Heart left ventricle (tissue), 13 donors: ENCODE measurements at regions not wholly inside any gene's neighbourhood (a gene's known extent, or its start where the extent isn't known, plus 50 kb on each side); places are given as distances from the start of the nearest gene placed in this dataset.
"Not testable (repeated sequence)": the region's sequence is repeated elsewhere in the genome, so short reads cannot be mapped to it uniquely, and the experiment has no call there.

Experiments used
- POLR2A ChIP-seq, 2 donors: fragments of 450-650 bp; IDR thresholded peaks; one replicate each; pipeline ENCODE4 v1.6.1; 2017; ENCODE audit warnings: antibody characterized with exemption in 2 of 2, mild to moderate bottlenecking in 2 of 2, moderate library complexity in 2 of 2
- TF ChIP-seq, protein P1 (sequence below), 12 donors: fragments of 200-600 bp; sonication (generic) in 4 of 12; IDR thresholded peaks; one replicate each; pipeline versions ENCODE4 v1.5.0 to v1.8.0; 2018 to 2022; ENCODE audit warnings: antibody characterized with exemption in 12 of 12, mild to moderate bottlenecking in 5 of 12
- donor health status: ischemic (EF 13 %, LVEDD 7.1; RV severe dilation, severe dysfunction).
- donor health status: DM: no; HTN: yes; CAD: no.
- donor health status: DM: no; HTN: no; CAD: no.
- donor health status: ischemic (EF 25% LVEDD 6.9; RV normal size, moderate dysfunction).
- donor health status: ischemic (EF 25% LVEDD 5.7; RV mildly dilated, moderate dysfunction).
- donor health status: ischemic (EF 35%, LVEDD 5.7; RV mildly dilated, moderate dysfunction).
- donor health status: nonischemic (EF 11% LVEDD 7.7; RV severe dilation, severe dysfunction).
- donor health status: DM: yes; HTN: yes; CAD: no.
- donor health status: PGD.
- donor health status: ischemic (EF 29% LVEDD 5.4; RV normal size, mild dysfunction).
- donor health status: nonischemic (EF 23%, LVEDD 6.1; RV moderate dilation, normal function).

DNA sequence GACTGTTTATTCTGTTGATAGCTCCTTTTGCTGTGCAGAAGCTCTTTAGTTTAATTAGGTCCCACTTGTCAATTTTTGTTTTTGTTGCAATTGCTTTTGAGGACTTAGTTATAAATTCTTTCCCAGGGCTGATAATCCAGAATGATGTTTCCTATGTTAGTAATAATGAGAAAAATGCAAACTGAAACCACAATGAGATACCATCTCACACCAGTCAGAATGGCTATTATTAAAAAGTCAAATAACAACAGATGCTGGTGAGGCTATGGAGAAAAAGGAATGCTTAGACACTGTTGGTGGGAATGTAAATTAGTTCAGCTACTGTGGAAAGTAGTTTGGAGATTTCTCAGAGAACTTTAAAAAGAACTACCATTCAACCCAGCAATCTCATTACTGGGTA is 793.0 kb downstream of the EPHA4 start:
- TF ChIP-seq, protein P1, sequence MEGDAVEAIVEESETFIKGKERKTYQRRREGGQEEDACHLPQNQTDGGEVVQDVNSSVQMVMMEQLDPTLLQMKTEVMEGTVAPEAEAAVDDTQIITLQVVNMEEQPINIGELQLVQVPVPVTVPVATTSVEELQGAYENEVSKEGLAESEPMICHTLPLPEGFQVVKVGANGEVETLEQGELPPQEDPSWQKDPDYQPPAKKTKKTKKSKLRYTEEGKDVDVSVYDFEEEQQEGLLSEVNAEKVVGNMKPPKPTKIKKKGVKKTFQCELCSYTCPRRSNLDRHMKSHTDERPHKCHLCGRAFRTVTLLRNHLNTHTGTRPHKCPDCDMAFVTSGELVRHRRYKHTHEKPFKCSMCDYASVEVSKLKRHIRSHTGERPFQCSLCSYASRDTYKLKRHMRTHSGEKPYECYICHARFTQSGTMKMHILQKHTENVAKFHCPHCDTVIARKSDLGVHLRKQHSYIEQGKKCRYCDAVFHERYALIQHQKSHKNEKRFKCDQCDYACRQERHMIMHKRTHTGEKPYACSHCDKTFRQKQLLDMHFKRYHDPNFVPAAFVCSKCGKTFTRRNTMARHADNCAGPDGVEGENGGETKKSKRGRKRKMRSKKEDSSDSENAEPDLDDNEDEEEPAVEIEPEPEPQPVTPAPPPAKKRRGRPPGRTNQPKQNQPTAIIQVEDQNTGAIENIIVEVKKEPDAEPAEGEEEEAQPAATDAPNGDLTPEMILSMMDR (IDR thresholded peaks at IDR 0.05): not testable (repeated sequence)
- not testable (repeated sequence) for TF ChIP-seq POLR2A (IDR thresholded peaks at IDR 0.05)
